Activated T-cell treated with anti-CD3 and anti-CD28 coated beads, Interleukin-2, amount 50 U/mL, for 1 hour (primary cell): ENCODE measurements at regions not wholly inside any gene's neighbourhood (a gene's known extent, or its start where the extent isn't known, plus 50 kb on each side); places are given as distances from the start of the nearest gene placed in this dataset.

Experiments used
- DNase-seq: peaks from one replicate; pipeline ENCODE4 v3.0.0-alpha.2; 2020

GRCh38 chr3:14590569-14590968, 50.4 kb upstream of the GRIP2 start:
- DNase-seq: no peak

DNA sequence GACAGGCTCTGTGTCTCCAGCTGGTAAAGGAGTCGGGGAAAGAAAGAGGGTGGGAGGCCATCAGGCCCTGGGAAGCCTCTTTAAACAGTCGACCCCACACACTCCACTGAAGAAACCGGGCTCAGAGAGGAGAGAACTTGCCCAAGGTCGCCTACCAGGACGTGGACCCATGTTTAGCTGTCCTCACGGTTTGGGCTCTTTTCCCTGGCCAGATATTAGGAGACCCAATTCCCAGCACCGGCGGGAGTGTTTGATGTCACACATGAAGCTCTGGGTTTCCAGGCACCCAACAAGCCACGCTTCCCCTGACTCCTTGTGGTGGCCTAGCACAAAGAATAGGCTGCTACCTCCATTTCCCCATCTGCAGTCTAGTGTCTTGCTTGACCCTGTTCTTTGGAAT, 52.2 kb upstream of the GRIP2 start:
- no peak for DNase-seq

DNA sequence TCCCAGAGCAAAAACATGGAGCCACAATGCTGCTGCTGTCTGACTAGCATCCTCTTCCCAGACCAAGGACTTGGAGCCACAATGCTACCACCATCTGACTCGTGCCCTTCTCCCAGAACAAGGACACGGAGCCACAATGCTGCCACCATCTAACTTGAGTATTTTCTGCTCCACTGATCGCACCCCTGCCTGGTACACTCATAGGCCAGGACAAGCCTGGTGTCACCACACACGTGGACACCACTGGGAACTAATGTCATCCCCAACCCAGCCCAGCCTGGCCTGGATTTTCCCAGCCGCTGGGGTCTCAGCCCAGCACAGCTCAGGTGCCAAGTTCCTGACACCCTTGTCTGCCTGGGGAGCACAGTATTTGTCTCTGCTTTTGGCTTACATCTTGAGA, 52.7 kb upstream of the GRIP2 start:
- DNase-seq: no peak

- DNase-seq: no peak
These were observed 54.1 kb upstream of the GRIP2 start for GRCh38 chr3:14594234-14594633.

- DNase-seq: no peak
These were observed 55.4 kb upstream of the GRIP2 start for GRCh38 chr3:14595561-14595960.

DNA sequence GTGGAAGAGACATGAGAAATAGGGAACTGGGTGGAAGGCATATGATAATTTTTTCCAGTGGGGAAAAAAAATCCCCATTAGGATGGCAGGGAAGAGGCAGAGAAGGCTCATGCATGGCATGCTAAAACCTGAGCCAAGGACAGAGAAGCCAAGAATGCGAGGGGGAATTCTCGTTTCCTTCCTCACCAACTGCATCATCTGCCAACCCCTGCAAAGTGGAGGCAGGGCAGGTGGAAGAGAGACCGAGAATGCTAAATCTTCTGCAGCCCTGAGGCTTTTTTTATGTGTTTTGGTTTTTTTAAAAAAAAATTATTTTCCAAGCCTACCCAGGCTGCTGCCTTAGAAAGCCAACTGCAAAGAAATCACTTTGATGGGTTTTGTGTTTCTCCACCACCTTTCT, 54.3 kb upstream of the CCDC174 start:
- DNase-seq: no peak

DNA sequence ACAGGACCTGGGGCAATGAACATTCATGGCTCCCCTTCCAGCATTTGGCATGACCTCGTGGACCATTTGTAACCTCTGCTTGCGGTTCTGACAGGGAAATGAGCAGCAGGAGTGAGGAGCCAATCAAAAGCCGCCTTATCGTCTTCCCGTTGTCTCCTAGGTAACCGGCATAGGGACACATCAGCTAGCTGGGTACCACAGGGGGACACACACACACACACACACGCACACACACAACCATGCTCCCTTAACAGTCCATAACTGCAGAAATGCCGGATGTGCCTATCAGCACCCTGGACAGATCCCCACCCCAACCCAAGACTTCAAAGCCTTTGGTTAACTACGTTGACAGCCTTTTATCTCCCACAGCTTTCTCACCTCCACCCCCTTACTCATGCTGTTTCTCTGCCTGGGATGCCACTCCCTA, 53.4 kb upstream of the CCDC174 start:
- DNase-seq: peak; percentile 38

GRCh38 chr3:14599488-14599887, 52.1 kb upstream of the CCDC174 start:
- no peak for DNase-seq

GRCh38 chr3:14600075-14600474, 51.5 kb upstream of the CCDC174 start:
- no peak for DNase-seq

GRCh38 chr3:14600856-14601610, 50.5 kb upstream of the CCDC174 start:
- DNase-seq: no peak

GRCh38 chr3:14601692-14602005, 49.9 kb upstream of the CCDC174 start:
- DNase-seq: no peak
